ENCODE measurements at regions not wholly inside any gene's neighbourhood (a gene's known extent, or its start where the extent isn't known, plus 50 kb on each side); places are given as distances from the start of the nearest gene placed in this dataset.

GRCh38 chr14:83594874-83595273, 1935.1 kb upstream of the FLRT2 start:
- TF ChIP-seq, protein P1, sequence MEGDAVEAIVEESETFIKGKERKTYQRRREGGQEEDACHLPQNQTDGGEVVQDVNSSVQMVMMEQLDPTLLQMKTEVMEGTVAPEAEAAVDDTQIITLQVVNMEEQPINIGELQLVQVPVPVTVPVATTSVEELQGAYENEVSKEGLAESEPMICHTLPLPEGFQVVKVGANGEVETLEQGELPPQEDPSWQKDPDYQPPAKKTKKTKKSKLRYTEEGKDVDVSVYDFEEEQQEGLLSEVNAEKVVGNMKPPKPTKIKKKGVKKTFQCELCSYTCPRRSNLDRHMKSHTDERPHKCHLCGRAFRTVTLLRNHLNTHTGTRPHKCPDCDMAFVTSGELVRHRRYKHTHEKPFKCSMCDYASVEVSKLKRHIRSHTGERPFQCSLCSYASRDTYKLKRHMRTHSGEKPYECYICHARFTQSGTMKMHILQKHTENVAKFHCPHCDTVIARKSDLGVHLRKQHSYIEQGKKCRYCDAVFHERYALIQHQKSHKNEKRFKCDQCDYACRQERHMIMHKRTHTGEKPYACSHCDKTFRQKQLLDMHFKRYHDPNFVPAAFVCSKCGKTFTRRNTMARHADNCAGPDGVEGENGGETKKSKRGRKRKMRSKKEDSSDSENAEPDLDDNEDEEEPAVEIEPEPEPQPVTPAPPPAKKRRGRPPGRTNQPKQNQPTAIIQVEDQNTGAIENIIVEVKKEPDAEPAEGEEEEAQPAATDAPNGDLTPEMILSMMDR (IDR thresholded peaks at IDR 0.05), result no peak
- TF ChIP-seq POLR2A (IDR thresholded peaks at IDR 0.05), result no peak
